HG03103 (cell line): ENCODE measurements at regions not wholly inside any gene's neighbourhood (a gene's known extent, or its start where the extent isn't known, plus 50 kb on each side); places are given as distances from the start of the nearest gene placed in this dataset.

Experiments used
- ATAC-seq: cut with Tn5 transposase; IDR thresholded peaks from one replicate; pipeline ENCODE4 v1.9.1; 2021; ENCODE audit warnings: low read depth; ENCODE audit not compliant: unreplicated experiment

DNA sequence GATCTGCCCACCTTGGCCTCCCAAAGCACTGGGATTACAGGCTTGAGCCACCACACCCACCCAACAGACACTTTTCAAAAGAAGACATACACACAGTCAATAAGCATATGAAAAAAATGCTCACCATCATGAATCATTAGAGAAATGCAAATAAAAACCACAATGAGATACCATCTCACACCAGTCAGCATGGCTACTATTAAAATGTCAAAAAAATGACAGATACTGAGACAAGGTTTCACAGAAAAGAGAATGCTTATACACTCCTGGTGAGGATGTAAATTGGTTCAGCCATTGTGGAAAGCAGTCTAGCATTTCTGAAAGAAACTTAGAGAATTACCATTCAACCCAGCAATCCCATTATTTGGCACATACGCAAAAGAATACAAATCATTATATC lies 1947.2 kb downstream of the SUCLG1 start:
- ATAC-seq, result no peak

DNA sequence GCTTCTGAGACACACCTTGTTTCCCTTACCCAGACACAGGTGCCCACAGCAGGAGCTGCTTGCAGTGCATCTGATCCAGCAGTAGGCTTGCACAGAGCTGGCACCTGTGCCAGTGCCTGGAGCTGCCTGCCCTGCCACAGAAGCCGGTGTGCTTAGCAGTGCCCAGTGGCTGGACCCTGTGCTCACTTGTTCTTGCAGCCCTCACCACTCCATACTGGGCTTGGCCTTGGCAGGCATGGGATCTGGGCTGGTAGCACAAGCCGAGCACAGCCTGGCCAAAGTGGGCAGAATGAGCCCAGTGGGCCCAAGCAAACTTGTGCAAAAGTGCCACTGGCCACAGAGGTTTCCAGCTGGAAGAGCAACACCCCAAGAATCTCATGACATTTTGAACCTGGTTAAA lies 1950.4 kb downstream of the SUCLG1 start:
- no peak for ATAC-seq

DNA sequence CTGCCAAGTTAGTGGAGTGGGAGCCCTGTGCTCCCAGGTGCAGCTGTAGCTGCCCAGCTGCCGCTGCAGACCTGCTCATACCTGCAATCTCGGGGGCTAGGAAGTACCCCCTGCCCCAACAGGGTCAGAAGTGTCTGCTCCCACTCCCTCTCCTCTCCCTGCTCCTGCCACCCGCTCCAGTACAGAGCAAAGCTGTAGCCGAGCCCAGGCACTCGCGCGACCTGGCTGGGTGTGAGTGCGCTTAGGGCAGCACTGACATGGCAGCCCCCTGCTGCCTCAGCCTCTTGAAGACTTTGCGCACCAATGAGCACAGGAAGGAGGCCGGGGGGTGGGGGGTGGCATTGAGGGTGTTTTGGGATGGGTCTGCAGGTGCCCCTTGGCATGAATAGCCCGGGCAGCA lies 1951.4 kb downstream of the SUCLG1 start:
- ATAC-seq, result no peak

DNA sequence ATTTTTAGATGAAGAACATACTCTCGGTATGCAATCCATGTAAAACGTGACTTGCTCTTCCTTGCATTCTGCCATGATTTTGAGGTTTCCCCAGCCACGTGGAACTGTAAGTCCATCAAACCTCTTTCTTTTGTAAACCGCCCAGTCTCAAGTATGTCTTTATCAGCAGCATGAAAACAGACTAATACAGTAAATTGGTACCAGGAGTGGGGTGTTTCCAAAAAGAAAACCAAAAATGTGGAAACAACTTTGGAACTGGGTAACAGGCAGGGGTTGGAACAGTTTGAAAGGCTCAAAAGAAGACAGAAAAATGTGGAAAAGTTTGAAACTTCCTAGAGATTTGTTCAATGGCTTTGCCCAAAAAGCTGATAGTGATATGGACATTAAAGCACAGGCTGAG lies 1957.9 kb downstream of the SUCLG1 start:
- no peak for ATAC-seq

DNA sequence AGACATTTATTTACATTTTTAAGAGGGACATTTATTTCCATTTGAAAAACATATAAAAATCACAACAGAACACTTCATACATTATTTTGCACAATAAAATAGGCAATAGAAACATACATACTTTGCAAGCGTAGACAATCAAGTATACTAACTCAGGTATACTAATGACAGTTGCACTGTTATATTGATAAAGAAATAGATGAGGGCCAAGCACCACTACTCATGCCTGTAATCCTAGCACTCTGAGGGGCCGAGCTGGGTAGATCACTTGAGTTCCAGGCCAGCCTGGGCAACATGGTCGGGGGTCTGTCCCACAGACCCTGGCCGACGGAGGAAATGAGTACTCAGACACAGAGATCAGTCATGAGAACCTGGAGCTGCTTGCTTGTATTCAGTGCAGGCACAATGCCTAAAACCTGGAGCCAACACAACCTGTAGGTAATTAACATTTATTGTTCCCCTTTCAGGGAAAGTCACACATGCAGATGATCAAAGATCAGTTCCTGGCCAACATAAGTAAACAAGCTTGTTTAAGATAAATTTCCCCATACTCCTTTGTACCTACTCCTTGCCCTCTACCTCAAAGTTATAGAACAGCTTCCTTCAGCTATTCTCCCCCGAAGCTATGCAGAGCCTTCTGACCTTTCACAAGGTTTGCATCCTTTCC lies 1960.2 kb downstream of the SUCLG1 start:
- ATAC-seq, result no peak

DNA sequence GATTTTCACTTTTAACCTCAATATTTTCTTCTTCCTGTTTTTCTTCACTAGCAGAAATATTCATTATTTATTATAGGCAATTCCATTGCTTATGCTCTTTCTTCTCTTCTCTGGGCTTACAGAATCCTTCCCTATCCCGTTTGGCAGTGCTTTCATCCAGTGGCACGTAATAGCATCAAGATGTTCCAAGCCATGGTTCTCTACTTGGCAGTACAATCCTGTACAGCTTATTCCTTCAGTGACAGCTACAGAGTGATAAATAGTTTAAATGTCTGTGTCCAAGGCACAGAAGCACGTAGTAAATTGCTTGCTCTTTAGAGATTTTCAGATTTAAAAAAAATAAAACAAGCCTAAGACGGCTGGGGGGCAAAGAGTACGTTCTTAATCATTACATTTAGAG lies 1964.3 kb downstream of the SUCLG1 start:
- ATAC-seq, result no peak

DNA sequence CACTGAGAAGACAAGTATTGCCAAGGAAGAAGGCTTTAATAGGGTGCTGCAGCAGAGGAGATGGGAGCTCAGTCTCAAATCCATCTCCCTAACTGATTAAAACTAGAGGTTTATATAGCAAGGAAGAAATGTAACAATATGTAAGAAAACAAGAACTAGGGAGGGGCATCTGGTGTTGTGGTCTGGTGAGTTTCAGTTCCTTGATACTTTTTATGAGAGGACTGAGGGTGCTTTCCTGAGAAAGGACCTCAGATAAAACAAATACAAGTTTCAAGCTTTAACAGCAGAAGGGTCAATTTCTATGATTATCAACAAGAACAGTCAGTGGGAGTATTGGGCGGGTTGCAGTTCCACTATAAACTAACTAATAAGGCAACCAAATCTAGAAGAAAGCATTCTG lies 1967.5 kb downstream of the SUCLG1 start:
- ATAC-seq, result no peak

DNA sequence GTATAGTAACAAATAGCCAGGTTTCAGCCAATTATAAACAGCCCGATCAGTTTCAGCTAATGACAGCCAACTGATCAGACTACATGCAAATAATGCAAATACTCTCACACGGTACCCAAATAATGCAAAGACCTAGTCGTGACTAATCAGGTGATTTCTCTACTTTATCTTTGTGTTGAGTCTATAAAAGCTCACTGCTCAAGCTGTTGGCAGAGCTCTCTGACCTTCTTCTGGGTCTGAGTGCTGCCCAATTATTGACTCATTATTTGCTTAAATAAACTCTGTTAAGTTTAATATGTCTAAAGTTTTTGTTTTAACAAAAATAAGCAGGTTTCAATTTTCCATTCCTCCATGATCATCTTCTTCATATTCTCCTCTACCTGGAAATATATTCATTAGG lies 1971.7 kb downstream of the SUCLG1 start:
- no peak for ATAC-seq

DNA sequence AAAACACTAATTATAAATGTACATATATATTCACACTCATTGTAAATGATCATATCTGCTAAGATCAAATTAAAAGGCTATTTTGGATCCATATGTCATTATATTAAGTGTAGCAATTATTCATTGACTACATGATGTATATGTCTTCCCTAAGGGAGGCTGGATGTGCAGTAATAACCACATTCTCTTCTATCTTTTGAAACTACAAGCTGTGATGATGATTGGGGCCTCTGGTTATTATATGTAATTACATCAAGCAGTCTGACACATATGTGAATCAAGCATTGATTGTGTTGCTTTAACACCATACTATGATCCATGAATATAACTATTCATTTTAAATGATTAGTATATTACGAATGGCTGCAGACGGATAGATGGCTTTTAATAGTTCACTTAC lies 1973.4 kb downstream of the SUCLG1 start:
- no peak for ATAC-seq

DNA sequence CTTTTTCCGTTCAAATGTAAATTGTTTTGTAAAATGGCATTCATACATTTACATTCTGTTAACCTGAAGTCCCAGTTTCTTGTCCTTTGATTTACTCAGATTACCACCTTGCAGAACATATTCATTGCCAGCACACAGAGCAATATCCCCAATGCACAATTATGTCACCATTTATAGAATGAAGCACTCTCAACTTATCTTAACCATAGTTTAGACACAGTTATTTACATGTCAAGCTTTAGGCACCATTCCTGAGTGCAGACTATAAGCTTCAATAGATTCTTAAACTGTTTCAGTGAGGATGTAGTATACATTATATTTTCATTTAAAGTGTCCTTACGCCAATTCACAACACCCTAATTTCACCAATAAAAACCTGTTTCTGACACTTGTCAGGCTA lies 1977.9 kb downstream of the SUCLG1 start:
- ATAC-seq, result no peak

DNA sequence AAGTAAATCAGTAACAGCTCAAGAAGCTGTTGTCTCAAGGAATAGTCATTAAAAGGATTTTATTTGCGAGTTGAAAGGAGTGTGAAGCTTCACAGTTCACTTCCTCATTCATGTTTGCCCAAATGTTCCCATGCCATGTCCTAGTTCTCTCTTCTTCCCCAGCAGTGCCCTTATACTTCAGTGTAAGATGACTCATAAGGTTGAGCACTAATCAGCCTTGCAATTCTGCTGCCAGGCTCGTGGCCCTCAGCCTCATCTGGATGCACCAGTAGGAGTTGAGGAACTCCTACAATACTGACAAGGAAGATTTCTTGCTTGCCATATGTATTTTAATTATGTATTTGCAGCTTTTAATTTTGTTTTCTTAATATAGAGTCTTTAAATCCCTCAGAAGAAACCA lies 1980.4 kb downstream of the SUCLG1 start:
- ATAC-seq, result no peak

DNA sequence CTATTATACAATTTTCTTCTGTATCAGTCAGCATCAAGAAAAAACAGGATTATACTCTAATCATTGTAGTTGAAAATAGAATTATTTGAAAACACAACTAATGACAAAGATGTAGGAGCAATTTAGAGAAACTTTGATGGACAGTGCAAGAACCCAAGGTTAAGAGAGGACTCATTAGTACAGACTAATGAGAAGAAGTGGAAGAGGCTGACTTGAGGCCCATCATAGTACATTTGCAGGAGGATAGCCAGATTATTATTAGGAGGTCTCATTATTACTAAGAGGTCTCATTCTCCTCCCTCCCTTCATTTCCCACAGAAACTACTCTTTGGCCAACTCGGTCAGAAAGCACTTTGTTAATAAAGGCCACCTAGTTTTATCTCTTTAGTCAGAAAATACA lies 1983.0 kb downstream of the SUCLG1 start:
- no peak for ATAC-seq

DNA sequence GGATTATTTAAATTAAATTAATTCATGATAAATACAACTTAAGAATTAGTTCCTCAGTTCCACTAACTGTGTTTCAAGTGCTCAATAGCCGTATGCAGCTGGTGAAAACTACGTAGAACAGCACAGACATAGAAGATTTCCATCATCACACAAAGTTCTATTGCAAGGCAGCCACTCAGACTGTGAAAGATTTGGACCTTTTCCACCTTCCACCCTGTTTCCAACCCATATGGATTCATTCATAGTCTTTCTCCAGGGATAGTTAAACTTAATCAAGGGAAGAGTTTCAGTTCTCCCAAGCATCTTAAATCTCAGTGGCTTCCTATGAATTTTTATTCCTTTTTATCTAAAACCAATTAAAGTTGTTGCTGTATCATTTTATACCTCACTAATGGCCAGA lies 2030.8 kb downstream of the SUCLG1 start:
- ATAC-seq, result no peak

DNA sequence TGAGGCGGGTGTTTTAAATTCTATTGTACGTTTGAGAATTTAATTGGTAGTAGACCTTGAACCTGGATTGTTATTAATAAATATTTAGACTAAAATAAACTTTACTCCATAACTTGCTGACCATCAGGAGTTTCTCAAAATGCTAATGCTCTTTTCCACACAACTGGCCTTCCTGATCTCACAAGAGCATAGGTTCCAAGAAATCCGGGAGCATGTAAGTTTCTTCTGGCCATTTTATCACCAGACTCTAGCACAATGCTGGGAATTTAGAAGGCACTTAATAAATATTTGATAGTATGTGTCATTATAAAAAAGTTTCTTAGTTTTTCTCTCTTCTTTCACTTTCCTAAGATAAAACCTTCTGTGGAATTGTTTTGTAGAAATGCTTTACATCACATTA lies 2047.1 kb downstream of the SUCLG1 start:
- ATAC-seq, result no peak

DNA sequence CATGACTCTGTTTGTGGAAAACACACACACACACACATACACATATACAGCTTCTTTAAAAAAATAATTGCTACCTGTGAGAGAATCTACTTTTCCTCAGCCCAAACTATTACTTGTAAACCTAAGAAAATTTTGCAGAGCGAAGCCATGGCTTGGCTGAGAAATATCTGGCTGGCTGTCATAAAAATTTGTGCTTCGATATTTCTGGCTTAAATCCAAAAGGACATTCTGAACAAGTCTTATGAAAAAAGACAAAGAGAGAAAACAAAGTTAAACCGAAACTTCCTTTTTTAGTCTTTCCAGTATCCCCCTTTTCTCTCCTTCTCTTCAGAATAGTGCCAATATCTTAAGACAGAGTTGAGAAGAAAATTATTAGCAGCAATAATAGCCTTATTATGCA lies 2048.0 kb downstream of the SUCLG1 start:
- no peak for ATAC-seq

DNA sequence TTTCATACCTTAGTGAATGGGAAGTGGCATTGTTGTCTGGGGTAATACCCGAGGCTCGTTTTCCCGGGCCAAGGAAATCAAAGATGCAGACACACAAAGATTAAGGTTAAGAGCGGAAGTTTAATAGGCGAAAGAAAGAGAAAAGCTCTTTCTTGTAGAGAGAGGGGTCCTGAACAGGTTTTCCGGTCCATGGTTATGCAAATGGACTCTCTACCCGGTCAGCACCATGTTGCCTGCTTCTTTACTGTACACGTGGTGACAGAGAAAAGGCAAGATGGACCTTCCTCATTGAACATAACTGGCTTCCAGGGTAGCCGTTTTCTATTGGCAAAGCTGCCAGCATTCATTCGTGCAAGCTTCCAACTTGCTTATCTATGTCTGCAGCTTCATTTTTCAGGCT lies 2063.5 kb downstream of the SUCLG1 start:
- ATAC-seq, result no peak

DNA sequence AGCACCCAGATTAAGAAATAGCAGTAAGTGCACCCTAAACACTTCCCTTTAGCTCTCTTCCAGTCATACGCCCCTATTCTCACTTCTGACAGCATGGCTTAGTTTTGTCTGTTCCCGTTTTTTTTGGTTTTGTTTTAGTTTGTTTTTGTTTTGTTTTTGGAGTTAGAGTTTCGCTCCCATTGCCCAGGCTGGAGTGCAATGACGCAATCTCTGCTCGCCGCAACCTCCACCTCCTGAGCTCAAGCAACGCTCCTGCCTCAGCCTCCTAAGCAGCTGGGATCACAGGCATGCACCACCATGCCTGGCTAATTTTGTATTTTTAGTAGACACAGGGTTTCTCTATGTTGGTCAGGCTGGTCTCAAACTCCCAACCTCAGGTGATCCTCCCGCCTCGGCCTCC lies 2067.7 kb downstream of the SUCLG1 start:
- ATAC-seq, result no peak

DNA sequence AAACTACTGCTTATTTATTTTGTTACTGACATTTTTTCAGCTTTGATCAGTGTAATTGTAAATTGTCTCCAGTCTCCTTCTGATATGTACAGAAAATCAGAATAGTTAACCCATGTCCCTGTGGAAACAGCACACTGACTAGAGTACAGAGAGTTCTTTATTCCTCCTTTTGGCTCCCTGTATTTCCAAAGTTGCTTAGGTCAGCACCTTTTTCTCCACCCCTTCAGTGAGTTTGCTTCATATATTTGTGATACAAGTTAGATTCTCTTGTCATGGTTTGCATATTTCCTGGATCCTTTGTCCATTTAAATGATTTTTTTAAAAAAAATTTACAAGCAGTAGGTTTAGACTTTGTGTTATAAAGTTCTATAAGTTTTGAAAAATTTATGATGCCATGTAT lies 2051.1 kb upstream of the LRRTM1 start:
- ATAC-seq, result no peak

DNA sequence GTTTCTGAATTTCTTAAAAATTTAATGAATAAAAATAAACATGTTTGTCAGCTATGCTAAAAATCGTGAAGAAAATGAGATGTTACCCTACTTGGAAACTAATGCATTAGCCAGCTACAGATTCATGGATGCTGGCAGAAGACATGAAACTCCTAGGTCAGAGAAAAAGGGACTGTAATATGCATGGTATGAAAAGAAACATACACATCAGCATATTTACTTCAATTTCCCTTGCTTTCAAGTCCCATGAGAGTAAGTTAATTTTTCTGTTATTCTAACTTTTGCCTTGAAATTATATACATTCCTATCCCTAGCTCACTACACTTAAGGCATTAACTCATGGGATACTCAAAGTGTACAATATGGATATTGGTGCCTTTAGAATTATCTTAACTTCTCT lies 2041.4 kb upstream of the LRRTM1 start:
- no peak for ATAC-seq

DNA sequence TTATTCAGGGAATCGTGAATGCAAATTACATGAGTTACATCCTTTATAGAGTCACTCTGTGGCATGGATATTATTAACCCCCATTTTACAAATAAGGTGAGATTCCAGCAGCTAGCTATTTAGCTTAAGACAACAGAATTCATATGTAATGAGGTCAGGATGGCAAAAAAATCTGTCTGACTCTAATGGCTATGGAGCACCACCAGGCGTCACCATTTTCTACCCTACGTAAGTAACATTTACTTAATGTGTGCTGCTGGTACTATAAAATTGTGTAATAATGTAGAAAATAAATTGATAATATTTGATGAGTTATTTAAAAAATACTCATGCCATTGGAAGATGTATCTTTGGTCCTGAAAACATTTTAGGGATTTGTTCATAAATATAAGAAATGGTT lies 2040.1 kb upstream of the LRRTM1 start:
- ATAC-seq, result no peak

DNA sequence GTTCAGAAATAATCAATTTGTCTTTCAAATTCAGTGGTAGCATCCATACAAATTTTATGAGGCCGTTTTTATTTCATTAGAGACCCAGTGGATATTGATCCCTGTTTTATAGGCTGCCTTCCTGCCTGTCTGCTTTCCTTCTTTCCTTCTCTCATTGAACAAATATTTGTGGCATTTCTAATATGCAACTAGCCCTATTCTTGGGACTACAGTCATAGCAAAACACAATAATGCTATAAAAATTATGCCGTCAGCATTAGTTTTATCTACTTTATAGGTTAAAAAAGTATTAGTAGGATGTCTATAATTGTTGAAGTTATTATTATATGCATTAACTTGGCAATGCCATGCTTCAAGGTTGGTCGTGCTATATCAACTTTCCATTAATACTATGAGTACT lies 2037.8 kb upstream of the LRRTM1 start:
- ATAC-seq, result no peak

DNA sequence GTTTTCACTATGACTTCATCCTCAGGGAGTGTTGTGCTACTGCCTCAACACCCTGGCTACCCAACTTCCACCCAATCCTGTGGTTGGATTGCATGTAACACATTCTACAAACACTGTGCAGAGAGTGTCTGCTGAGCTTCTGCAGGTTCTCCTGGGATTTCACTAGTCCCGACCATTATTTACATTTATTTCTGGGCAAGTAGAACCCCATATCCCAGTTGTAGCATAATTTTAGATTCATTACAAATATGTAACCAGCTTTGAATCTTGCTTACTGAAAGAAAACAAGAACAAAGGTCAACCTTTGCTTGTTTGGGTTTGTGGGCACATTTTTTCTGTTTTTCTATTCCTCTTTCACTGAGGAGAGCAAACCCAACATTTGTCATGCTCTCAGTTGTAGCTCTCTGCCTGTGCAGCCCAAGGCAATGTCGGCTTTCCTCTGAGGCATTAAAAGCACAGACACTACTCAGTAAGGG lies 2036.1 kb upstream of the LRRTM1 start:
- ATAC-seq, result no peak

DNA sequence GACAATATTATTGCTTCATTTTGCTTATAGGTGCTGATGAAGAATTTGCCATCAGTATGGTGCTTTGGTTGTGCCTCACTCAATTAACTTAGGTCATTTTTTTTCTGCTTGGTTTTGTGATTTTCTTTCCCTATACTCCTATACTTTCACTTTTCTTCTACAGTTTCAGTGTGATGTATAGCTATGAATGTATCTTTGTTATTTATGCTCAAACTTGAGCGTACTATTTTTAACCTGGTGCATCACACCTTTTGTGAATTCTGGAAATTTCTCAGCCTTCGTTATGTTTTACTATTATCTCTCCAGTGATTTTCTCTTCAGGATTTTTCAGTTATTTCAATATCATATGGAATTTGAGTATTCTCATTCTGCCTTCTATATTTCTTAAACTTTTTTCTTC lies 2035.3 kb upstream of the LRRTM1 start:
- ATAC-seq, result no peak
